Naive thymus-derived CD8-positive, alpha-beta T cell (primary cell): ENCODE measurements at regions not wholly inside any gene's neighbourhood (a gene's known extent, or its start where the extent isn't known, plus 50 kb on each side); places are given as distances from the start of the nearest gene placed in this dataset.

Source experiments
- ATAC-seq, 2 donors: fragments of 150-1000 bp; cut with Tn5 transposase in 1 of 2; sonication (Bioruptor Pico), chemical (Tn5 transposase) in 1 of 2; 1 replicate in 1 of 2; 2 replicates in 1 of 2; pipeline ENCODE4 v1.10.0; 2021; ENCODE audit warnings: mild to moderate bottlenecking in 2 of 2, moderate library complexity in 2 of 2
- POLR2A ChIA-PET: fragments of 350-600 bp; sonication (Branson Sonifier 250); formaldehyde crosslinking; loops from one replicate; lab custom pipeline; 2021; ENCODE audit warnings: antibody characterized with exemption; lab: Charles Lee
- DNase-seq, 10 donors: peaks; one replicate each; pipeline versions ENCODE4 v3.0.0 to v3.0.0-alpha.2; 2020 to 2022
- H3K27ac Mint-ChIP-seq, 10 donors: one replicate each; pipeline ENCODE4 v1.8.0; 2020 to 2022; ENCODE audit warnings: mild to moderate bottlenecking in 10 of 10, mixed read lengths in 10 of 10, moderate library complexity in 4 of 10, inconsistent platforms in 1 of 10
- H3K27me3 Mint-ChIP-seq, 5 donors: one replicate each; pipeline ENCODE4 v1.8.0; 2021 to 2022; ENCODE audit warnings: mixed read lengths in 5 of 5
- H3K36me3 Mint-ChIP-seq, 3 donors: one replicate each; pipeline ENCODE4 v1.8.0; 2020 to 2022; ENCODE audit warnings: mixed read lengths in 3 of 3, mild to moderate bottlenecking in 2 of 3, inconsistent platforms in 1 of 3
- H3K4me1 Mint-ChIP-seq, 4 donors: one replicate each; pipeline ENCODE4 v1.8.0; 2021 to 2022; ENCODE audit warnings: mixed read lengths in 4 of 4
- H3K4me3 Mint-ChIP-seq, 10 donors: one replicate each; pipeline ENCODE4 v1.8.0; 2020 to 2022; ENCODE audit warnings: mild to moderate bottlenecking in 10 of 10, mixed read lengths in 10 of 10, moderate library complexity in 6 of 10, inconsistent platforms in 1 of 10
- H3K9me3 Mint-ChIP-seq, 9 donors: one replicate each; pipeline ENCODE4 v1.8.0; 2020 to 2022; ENCODE audit warnings: mixed read lengths in 9 of 9, mild to moderate bottlenecking in 3 of 9, inconsistent platforms in 1 of 9, moderate library complexity in 1 of 9

DNA sequence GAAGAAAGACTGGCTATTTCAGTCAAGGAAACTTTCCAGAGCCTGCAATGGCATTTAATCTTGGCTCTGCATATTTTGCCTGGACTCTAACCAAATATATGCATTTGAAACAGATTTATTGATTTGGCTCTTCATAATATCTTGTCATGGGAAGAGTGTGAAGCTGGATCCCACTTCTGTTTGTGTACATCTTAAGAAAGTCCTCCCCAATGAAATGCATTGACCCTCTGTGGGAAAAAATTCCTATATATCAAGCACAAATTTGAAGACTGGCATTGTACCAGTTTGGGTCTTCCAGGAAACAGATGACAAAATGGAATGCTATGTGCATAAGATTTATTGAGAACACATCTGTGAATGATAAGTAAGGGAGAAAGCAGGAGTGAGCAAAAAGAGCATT lies 897.3 kb upstream of the TENM3 start:
- POLR2A ChIA-PET: no interaction called here
- Mint-ChIP-seq H3K27me3 (no peaks in the 10 kb centered on the region), H3K36me3 (no peaks in the 10 kb centered on the region), H3K27ac (no peak overlapping the region), H3K9me3 (peaks cover 0 to 16% (median 5%) of the 10 kb centered on the region in 9 donors), H3K4me3 (no peak overlapping the region), H3K4me1 (peaks cover 0 to 2% (median 0%) of the 10 kb centered on the region in 4 donors)
- DNase-seq (no peak), ATAC-seq (no peak)

DNA sequence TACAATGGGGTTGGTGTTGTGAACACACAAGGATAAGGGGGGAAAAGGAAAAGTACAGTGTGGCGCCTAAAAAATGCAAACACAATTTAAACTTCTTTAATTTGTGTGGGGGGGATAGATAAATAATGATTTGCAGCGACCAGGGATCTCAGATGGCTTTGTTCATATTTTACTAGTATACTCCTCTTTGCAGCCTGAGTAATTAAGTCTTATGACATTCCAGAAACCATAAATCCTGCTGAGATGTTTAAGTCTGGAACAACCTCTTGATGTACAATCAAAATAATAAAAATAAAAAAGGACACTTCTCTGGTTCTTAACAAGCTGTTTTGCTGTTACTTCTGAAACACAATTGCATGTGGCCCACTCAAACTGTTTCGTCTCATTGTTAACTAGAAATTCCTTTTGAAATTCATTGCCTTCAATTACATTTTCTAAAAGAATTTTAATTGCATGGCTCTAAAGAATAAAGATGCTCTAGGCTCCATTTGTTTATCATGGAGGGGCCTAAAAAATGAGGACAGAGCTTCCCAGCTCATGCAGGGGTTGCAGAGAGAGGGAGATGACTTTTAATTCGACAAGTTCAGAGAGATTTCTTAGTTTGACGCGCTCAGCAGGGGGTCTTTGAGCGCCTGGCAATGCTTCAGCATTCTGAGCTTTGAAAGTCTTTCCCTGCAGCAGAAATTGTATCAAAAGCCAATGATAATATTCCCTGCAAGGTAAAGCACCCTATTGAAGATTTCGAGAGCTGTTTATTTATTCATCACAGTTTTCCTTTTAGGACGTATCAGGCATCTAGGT lies 892.4 kb upstream of the TENM3 start:
- no peak for ATAC-seq
- no peak overlapping the region for H3K27ac Mint-ChIP-seq
- peaks cover 0 to 2% (median 0%) of the 10 kb centered on the region in 4 donors for H3K4me1 Mint-ChIP-seq
- POLR2A ChIA-PET: no interaction called here
- no peaks in the 10 kb centered on the region for H3K36me3 Mint-ChIP-seq
- no peak overlapping the region for H3K4me3 Mint-ChIP-seq
- peaks cover 0 to 14% (median 4%) of the 10 kb centered on the region in 9 donors for H3K9me3 Mint-ChIP-seq
- DNase-seq: no peak
- no peaks in the 10 kb centered on the region for H3K27me3 Mint-ChIP-seq

DNA sequence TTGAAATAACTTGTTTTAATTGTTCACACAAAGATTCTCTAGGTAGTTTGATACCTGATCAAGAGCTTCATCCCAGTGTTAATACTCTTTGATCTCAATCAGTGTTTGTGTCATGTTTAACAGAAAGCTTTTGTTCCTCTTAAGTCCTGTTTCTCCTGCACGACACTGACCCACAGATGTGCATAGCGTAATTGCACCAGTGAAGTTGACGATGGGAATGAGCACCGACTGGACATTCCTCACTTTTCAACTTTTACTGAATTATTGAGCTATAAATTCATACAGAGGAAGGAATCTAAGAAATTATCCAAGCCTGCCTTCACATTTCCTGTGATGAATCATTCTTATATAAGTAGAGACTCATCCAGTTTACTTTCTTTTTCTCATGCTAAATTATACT lies 878.7 kb upstream of the TENM3 start:
- H3K9me3 Mint-ChIP-seq: peaks cover 0 to 12% (median 2%) of the 10 kb centered on the region in 9 donors
- DNase-seq: no peak
- ATAC-seq: no peak
- H3K36me3 Mint-ChIP-seq: no peaks in the 10 kb centered on the region
- no peaks in the 10 kb centered on the region for H3K27me3 Mint-ChIP-seq
- POLR2A ChIA-PET: no interaction called here
- no peak overlapping the region for H3K27ac Mint-ChIP-seq
- H3K4me3 Mint-ChIP-seq: no peak overlapping the region
- no peaks in the 10 kb centered on the region for H3K4me1 Mint-ChIP-seq

DNA sequence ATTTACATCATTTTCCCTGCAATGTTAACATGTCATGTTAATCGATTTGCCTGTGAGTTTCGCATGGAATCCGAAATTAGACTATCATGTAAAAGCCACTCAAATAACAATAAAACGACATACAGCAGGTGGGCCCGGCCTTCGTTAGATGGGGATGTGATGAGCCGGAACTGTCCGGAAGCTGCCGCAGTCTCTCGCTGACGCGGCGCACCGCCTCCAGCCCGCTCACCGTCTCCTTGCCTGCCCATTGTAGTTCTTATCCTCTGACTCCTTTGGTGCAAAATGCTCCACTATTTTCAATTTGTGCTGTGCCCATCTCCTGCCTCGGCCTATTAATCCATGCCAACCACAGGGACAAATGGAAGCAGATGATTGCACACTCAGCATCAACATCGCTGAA lies 877.5 kb upstream of the TENM3 start:
- Mint-ChIP-seq H3K36me3 (no peaks in the 10 kb centered on the region), H3K9me3 (peaks cover 0 to 12% (median 0%) of the 10 kb centered on the region in 9 donors), H3K4me1 (no peaks in the 10 kb centered on the region), H3K27ac (no peak overlapping the region), H3K4me3 (no peak overlapping the region), H3K27me3 (no peaks in the 10 kb centered on the region)
- ATAC-seq: no peak
- DNase-seq: no peak
- POLR2A ChIA-PET: no interaction called here

DNA sequence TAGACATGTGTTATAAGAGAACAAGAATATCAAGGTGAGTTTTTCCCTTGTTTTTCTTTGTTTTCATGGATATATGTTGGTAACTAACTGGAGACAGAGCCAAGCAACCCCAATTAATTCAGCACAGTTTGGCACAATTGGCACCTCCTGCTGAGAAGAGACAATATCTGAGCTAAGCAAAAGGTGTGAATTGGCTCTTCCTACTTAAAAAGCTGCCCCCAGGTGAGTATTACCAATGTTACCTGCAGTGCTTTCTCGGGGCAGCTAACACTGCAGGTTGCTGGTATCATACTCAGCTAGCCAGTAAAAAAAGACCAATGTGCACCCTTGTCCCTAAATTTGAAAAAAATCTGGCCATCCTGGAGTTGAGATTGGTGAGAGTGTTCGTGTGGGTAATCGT lies 871.2 kb upstream of the TENM3 start:
- Mint-ChIP-seq H3K9me3 (peaks cover 0 to 16% (median 2%) of the 10 kb centered on the region in 9 donors), H3K36me3 (no peaks in the 10 kb centered on the region), H3K27me3 (no peaks in the 10 kb centered on the region), H3K27ac (no peak overlapping the region), H3K4me3 (no peak overlapping the region), H3K4me1 (no peaks in the 10 kb centered on the region)
- POLR2A ChIA-PET: no interaction called here
- DNase-seq (no peak), ATAC-seq (no peak)

DNA sequence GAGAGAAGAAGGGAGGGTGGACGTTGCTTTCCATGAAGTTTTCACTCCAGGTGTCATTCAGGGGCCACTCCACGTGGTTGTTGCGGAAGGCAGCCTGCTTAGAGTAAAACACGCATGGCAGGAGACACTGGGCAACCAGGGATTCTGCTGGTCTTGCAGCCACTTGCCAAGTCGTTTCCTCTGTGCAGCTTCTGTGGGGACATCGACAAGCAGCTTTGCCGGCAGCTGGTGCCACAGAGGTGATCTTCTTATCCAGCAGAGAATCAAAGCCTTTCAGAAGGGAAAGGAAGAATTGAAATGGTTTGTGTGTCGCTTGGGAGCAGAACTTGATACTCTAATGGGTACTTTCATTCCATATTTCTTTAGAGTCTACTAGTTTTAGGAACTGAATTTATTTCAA lies 867.1 kb upstream of the TENM3 start:
- no peak overlapping the region for H3K27ac Mint-ChIP-seq
- no peaks in the 10 kb centered on the region for H3K4me1 Mint-ChIP-seq
- no peak for DNase-seq
- no peak overlapping the region for H3K4me3 Mint-ChIP-seq
- H3K27me3 Mint-ChIP-seq: no peaks in the 10 kb centered on the region
- POLR2A ChIA-PET: no interaction called here
- ATAC-seq: no peak
- peaks cover 0 to 16% (median 3%) of the 10 kb centered on the region in 9 donors for H3K9me3 Mint-ChIP-seq
- H3K36me3 Mint-ChIP-seq: peaks cover 0 to 2% (median 0%) of the 10 kb centered on the region in 3 donors

DNA sequence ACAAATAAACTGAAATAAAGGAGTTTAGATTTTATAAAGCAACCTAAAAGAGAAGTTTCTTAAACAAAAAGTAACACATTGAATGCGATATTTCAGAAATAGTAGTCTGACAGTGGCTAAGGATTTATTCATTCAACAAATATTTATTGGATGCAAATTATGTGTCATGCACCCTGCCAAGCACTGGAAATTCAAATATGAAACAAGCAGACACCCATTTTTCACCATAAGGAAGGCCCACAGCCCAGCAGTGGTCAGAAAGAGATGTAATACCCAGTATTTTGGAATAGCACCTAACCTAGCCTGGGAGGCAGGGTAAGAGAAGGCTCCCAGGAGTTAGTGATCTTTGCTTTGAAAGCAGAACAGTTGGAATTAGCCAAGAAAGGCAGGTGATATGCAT lies 855.1 kb upstream of the TENM3 start:
- Mint-ChIP-seq H3K4me1 (no peaks in the 10 kb centered on the region), H3K9me3 (peaks cover 0 to 15% (median 0%) of the 10 kb centered on the region in 9 donors), H3K36me3 (no peaks in the 10 kb centered on the region), H3K4me3 (no peak overlapping the region), H3K27ac (no peak overlapping the region), H3K27me3 (no peaks in the 10 kb centered on the region)
- POLR2A ChIA-PET: no interaction called here
- DNase-seq: no peak
- no peak for ATAC-seq

DNA sequence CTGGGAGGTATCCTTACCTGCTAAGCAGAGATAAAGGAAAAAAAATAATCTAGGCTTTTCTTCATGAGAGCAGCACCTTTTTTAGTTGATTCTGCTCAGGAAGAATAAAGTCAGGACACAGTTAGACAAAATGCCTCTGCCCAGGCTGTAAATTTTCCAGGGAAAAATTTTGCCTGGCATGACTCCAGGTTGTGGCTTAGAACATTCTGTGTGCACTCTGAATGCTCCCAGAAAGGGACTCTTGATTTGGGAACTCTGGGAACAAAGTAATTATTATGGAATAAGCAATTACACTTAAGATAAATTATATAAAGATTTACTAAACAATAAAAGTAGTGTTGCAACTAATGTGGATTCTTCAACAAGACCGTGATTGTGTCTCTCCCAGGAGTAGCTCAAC lies 826.2 kb upstream of the TENM3 start:
- H3K27ac Mint-ChIP-seq: no peak overlapping the region
- H3K4me1 Mint-ChIP-seq: no peaks in the 10 kb centered on the region
- H3K9me3 Mint-ChIP-seq: peaks cover 0 to 9% (median 5%) of the 10 kb centered on the region in 9 donors
- POLR2A ChIA-PET: no interaction called here
- H3K36me3 Mint-ChIP-seq: no peaks in the 10 kb centered on the region
- H3K4me3 Mint-ChIP-seq: no peak overlapping the region
- DNase-seq (no peak), ATAC-seq (no peak)
- H3K27me3 Mint-ChIP-seq: no peaks in the 10 kb centered on the region

DNA sequence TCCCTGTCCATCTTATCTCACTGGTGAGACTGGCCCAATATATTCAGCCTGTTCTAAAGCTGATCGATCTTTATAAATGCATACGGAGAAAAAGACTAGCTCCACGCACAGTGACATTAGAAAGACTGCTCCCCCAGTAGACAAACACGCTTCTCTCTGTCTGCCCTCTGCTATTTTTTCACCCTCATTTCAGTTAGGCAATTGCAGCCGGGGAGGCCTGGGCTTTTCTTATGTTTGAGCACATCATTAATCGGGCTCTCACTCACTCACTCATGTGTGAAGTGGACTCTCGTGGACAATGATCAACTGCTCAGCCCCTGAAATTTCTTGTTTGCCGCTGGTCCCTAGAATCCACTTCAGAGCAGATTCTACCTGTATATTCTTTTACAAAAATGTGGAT lies 824.7 kb upstream of the TENM3 start:
- Mint-ChIP-seq H3K27me3 (no peaks in the 10 kb centered on the region), H3K4me3 (no peak overlapping the region), H3K4me1 (no peaks in the 10 kb centered on the region), H3K9me3 (peaks cover 0 to 12% (median 7%) of the 10 kb centered on the region in 9 donors), H3K36me3 (peaks cover 0 to 3% (median 0%) of the 10 kb centered on the region in 3 donors), H3K27ac (no peak overlapping the region)
- POLR2A ChIA-PET: interaction anchor here (0.5 kb wide), 1 partner anchor 13 kb away, joined by 3 read pairs; no protein-coding TSS in a partner anchor
- DNase-seq (no peak), ATAC-seq (no peak)

DNA sequence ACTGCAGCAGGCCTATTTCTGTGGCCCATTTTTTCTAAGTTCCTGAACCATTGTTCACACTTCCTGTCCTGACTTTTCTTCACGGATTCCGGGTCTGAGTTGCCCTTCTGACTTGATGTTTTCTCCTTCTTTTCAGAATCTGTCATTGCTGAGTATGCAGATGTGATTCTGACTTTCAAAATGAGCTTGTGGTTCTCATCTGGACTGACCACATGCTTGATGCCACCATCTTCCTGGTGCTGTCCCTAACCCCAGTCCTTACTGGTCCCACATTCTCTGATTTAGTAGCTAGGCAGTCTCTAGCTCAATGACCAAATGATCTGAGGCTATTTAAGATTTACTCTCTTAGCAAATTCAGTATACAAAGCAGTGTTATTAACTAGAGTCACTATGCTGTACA lies 822.3 kb upstream of the TENM3 start:
- peaks cover 0 to 12% (median 4%) of the 10 kb centered on the region in 9 donors for H3K9me3 Mint-ChIP-seq
- POLR2A ChIA-PET: no interaction called here
- H3K27me3 Mint-ChIP-seq: peaks cover 0 to 4% (median 0%) of the 10 kb centered on the region in 5 donors
- no peak for ATAC-seq
- no peak overlapping the region for H3K4me3 Mint-ChIP-seq
- H3K36me3 Mint-ChIP-seq: peaks cover 0 to 3% (median 0%) of the 10 kb centered on the region in 3 donors
- no peak for DNase-seq
- no peak overlapping the region for H3K27ac Mint-ChIP-seq
- H3K4me1 Mint-ChIP-seq: no peaks in the 10 kb centered on the region

DNA sequence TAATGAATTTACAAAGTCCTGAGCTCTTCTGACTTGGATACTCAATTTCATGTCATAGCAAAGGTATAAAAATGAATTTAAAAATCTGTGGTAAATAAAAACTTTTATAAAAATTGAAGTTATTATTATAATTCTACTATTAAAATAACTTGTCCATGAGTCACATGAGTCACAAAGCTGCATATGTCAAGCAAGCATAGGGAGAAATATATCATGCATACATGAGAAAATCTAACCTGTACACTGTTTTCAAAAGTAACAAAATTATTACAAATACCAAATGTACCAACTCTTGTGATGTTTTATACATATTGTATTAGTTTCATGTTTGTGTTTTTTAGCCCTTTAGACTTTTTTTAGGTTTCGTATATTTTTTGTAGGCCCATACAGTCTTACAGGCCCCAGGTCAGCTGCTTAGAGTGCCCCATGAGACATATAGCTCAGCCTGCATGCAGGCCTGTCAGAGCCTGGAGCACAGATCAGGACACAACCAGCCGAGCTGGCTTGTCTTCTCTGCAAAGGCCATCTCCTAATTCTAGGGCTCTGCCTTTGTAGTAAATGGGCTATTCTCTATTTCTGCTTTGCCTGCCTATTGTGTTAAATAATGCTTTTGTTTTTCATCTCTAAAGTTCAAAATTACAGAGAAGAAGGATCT lies 818.7 kb upstream of the TENM3 start:
- no peak for ATAC-seq
- peaks cover 0 to 4% (median 0%) of the 10 kb centered on the region in 5 donors for H3K27me3 Mint-ChIP-seq
- POLR2A ChIA-PET: no interaction called here
- no peak for DNase-seq
- no peak overlapping the region for H3K27ac Mint-ChIP-seq
- H3K9me3 Mint-ChIP-seq: peaks cover 0 to 21% (median 4%) of the 10 kb centered on the region in 9 donors
- no peak overlapping the region for H3K4me3 Mint-ChIP-seq
- no peaks in the 10 kb centered on the region for H3K4me1 Mint-ChIP-seq
- H3K36me3 Mint-ChIP-seq: peaks cover 0 to 3% (median 0%) of the 10 kb centered on the region in 3 donors

DNA sequence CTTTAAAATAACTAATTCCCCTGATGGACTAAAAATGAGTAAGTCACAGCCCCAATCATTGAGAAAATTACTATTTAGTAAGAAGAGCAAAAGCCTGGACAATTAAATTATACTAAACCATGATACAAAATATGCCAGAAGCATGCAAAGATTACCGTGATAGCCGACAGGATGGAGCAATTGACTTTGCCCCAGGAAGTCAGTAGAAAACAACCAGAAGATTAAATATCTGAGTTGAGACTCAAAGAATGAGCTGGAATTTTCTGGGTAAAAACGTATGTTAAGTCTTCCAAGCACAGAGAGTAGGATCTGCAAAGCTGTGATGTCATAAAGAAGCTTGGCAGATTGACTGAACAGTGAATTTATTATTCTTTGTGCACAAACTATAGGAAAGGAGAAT lies 816.1 kb upstream of the TENM3 start:
- POLR2A ChIA-PET: no interaction called here
- no peaks in the 10 kb centered on the region for H3K4me1 Mint-ChIP-seq
- H3K27ac Mint-ChIP-seq: no peak overlapping the region
- DNase-seq (no peak), ATAC-seq (no peak)
- H3K9me3 Mint-ChIP-seq: peaks cover 0 to 21% (median 4%) of the 10 kb centered on the region in 9 donors
- peaks cover 0 to 4% (median 0%) of the 10 kb centered on the region in 5 donors for H3K27me3 Mint-ChIP-seq
- no peak overlapping the region for H3K4me3 Mint-ChIP-seq
- H3K36me3 Mint-ChIP-seq: peaks cover 0 to 3% (median 0%) of the 10 kb centered on the region in 3 donors

DNA sequence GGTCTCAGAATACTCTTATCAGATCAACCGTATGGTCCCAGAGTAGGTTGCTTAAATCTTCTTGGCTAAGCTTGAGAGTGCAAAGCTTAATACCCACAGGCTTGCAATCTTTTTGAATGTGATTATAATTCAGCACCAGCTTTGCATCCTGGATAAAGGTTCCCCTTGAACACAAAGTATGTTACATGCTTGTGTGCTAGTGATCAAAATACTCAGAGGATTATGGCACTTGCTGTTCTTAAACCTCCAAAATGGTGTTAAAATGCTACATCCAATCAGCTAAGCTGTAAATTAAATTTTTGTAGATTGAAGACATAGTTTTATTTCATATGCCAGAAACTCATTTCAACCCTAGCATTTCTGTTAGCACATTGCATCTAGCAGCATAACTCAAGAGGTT lies 812.2 kb upstream of the TENM3 start:
- ATAC-seq: no peak
- Mint-ChIP-seq H3K27me3 (no peaks in the 10 kb centered on the region), H3K9me3 (peaks cover 0 to 10% (median 1%) of the 10 kb centered on the region in 9 donors), H3K4me1 (no peaks in the 10 kb centered on the region), H3K4me3 (no peak overlapping the region), H3K36me3 (no peaks in the 10 kb centered on the region), H3K27ac (no peak overlapping the region)
- DNase-seq: no peak
- POLR2A ChIA-PET: no interaction called here
